Adrenal gland (tissue), 9 donors: ENCODE measurements at regions not wholly inside any gene's neighbourhood (a gene's known extent, or its start where the extent isn't known, plus 50 kb on each side); places are given as distances from the start of the nearest gene placed in this dataset.

Source experiments
- DNase-seq, 7 donors: peaks; one replicate each; pipeline ENCODE4 v3.0.0-alpha.2; 2019 to 2020
- H3K27ac ChIP-seq, 5 donors: fragments of 200-600 bp; sonication (generic) in 4 of 5; 1 replicate in 3 of 5; 2 replicates in 2 of 5; pipeline versions ENCODE4 v1.5.1 to v1.8.0; 2016 to 2020; ENCODE audit warnings: mild to moderate bottlenecking in 1 of 5
- H3K27me3 ChIP-seq: fragments of 200-600 bp; 2 replicates; pipeline ENCODE4 v1.8.0; 2021
- H3K36me3 ChIP-seq, 2 donors: fragments of 200-600 bp; replicated peaks in 1 of 2; 1 replicate in 1 of 2; 2 replicates in 1 of 2; pipeline versions ENCODE4 v1.5.1 to v1.8.0; 2018 to 2022
- H3K4me1 ChIP-seq, 2 donors: fragments of 200-600 bp; replicated peaks in 1 of 2; 1 replicate in 1 of 2; 2 replicates in 1 of 2; pipeline versions ENCODE4 v1.5.1 to v1.8.0; 2018 to 2021
- H3K4me3 ChIP-seq, 4 donors: fragments of 200-600 bp; sonication (generic) in 3 of 4; one replicate each; pipeline ENCODE4 v1.5.1; 2016 to 2018
- H3K9me3 ChIP-seq, 3 donors: fragments of 200-600 bp; sonication (generic) in 1 of 3; replicated peaks in 1 of 3; 1 replicate in 2 of 3; 2 replicates in 1 of 3; pipeline versions ENCODE4 v1.5.1 to v1.8.0; 2016 to 2021
- POLR2A ChIP-seq, 2 donors: fragments of 450-650 bp; IDR thresholded peaks; one replicate each; pipeline ENCODE4 v1.6.1; 2017; ENCODE audit warnings: antibody characterized with exemption in 2 of 2, mild to moderate bottlenecking in 2 of 2, moderate library complexity in 1 of 2
- WGBS, 4 donors: extraction: QIAGEN DNeasy Blood & Tissue Kit in 2 of 4; methylation state at CpG; one replicate each; pipeline versions ENCODE4 v1.1.5 to v1.1.7; 2013 to 2017; 5-methylcytosine and 5-hydroxymethylcytosine counted together
- intact Hi-C, 2 donors: fragments of 100-400 bp; cut with DNase I; formaldehyde crosslinking; loops; one replicate each; pipeline versions ENCODE4 v1.14.1 to v1.15.0; 2022 to 2023
- TF ChIP-seq, protein P1 (sequence below), 6 experiments: fragments of 450-650 bp in 4 of 6; fragments of 200-600 bp in 2 of 6; sonication (generic) in 1 of 6; IDR thresholded peaks; 1 replicate in 5 of 6; 2 replicates in 1 of 6; pipeline versions ENCODE4 v1.5.1 to v1.8.0; 2016 to 2021; ENCODE audit warnings: antibody characterized with exemption in 6 of 6, mild to moderate bottlenecking in 2 of 6, moderate library complexity in 1 of 6
- donor health status: healthy with polysubstance abuse.
- donor health status: Bipolar disorder and iron deficiency.
- donor health status: DM: yes; HTN: yes; CAD: no.
- donor health status: DM: no; HTN: no; CAD: no.
- donor health status: DM: no; HTN: no; CAD: no.

- WGBS, 4 donors = 65 to 73% (median 69%) methylated on average over 5 of the region's 5 CpGs
- Histone ChIP-seq H3K9me3 (no peaks in the 10 kb centered on the region), H3K36me3 (no peaks in the 10 kb centered on the region), H3K4me1 (no peaks in the 10 kb centered on the region), H3K27ac (no peak overlapping the region), H3K27me3 (no peaks in the 10 kb centered on the region), H3K4me3 (no peak overlapping the region)
- TF ChIP-seq POLR2A (IDR thresholded peaks at IDR 0.05) = no peak
- TF ChIP-seq, protein P1, sequence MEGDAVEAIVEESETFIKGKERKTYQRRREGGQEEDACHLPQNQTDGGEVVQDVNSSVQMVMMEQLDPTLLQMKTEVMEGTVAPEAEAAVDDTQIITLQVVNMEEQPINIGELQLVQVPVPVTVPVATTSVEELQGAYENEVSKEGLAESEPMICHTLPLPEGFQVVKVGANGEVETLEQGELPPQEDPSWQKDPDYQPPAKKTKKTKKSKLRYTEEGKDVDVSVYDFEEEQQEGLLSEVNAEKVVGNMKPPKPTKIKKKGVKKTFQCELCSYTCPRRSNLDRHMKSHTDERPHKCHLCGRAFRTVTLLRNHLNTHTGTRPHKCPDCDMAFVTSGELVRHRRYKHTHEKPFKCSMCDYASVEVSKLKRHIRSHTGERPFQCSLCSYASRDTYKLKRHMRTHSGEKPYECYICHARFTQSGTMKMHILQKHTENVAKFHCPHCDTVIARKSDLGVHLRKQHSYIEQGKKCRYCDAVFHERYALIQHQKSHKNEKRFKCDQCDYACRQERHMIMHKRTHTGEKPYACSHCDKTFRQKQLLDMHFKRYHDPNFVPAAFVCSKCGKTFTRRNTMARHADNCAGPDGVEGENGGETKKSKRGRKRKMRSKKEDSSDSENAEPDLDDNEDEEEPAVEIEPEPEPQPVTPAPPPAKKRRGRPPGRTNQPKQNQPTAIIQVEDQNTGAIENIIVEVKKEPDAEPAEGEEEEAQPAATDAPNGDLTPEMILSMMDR (IDR thresholded peaks at IDR 0.05) = no peak
- DNase-seq = no peak
- intact Hi-C loops = no loop called here
Measured at GRCh38 chr4:170529748-170530722, 440.3 kb upstream of the AADAT start.

- Histone ChIP-seq H3K4me3 (no peak overlapping the region), H3K9me3 (no peaks in the 10 kb centered on the region), H3K27ac (no peak overlapping the region), H3K4me1 (no peaks in the 10 kb centered on the region), H3K36me3 (no peaks in the 10 kb centered on the region), H3K27me3 (no peaks in the 10 kb centered on the region)
- no peak for DNase-seq
- 64 to 82% (median 69%) methylated on average over 1 of the region's 1 CpG for WGBS, 4 donors
- intact Hi-C loops = no loop called here
- TF ChIP-seq POLR2A (IDR thresholded peaks at IDR 0.05) = no peak
- TF ChIP-seq, protein P1 (IDR thresholded peaks at IDR 0.05) = no peak
Measured at GRCh38 chr4:170526471-170526870, 436.7 kb upstream of the AADAT start.

- no peak for DNase-seq
- WGBS, 4 donors = 56 to 68% (median 62%) methylated on average over 5 of the region's 5 CpGs
- intact Hi-C loops = no loop called here
- H3K36me3 ChIP-seq = no peaks in the 10 kb centered on the region
- no peak overlapping the region for H3K4me3 ChIP-seq
- H3K27ac ChIP-seq = no peak overlapping the region
- H3K9me3 ChIP-seq = no peaks in the 10 kb centered on the region
- no peaks in the 10 kb centered on the region for H3K27me3 ChIP-seq
- H3K4me1 ChIP-seq = no peaks in the 10 kb centered on the region
- TF ChIP-seq, protein P1 (IDR thresholded peaks at IDR 0.05) = no peak
- TF ChIP-seq POLR2A (IDR thresholded peaks at IDR 0.05) = no peak
Measured at GRCh38 chr4:170522427-170522970, 432.7 kb upstream of the AADAT start.

DNA sequence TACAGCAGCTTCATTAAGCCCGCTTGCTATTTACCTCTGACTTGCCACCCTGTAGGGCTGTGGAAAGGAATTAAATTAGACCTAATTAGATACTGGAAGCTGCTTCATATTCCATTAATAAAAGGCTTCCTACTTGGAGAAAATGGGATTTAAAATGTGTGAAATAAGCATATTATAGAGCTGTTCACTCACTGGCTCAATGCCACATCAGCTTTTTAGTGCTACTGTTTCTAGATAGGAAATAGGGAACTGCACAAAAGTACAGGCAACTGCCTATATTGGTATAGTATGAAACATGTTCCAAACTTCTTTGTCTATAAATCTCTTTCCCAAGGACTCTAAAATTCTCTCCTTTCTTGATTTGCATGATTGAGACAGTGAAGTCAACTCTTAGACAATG lies 407.9 kb upstream of the AADAT start:
- Histone ChIP-seq H3K4me1 (no peaks in the 10 kb centered on the region), H3K27ac (no peak overlapping the region), H3K27me3 (no peaks in the 10 kb centered on the region), H3K36me3 (no peaks in the 10 kb centered on the region), H3K9me3 (no peaks in the 10 kb centered on the region), H3K4me3 (no peak overlapping the region)
- DNase-seq = no peak
- TF ChIP-seq POLR2A (IDR thresholded peaks at IDR 0.05) = no peak
- TF ChIP-seq, protein P1 (IDR thresholded peaks at IDR 0.05) = no peak
- intact Hi-C loops = no loop called here
- 52 to 75% (median 62%) methylated on average over 1 of the region's 1 CpG for WGBS, 4 donors
